Hematopoietic multipotent progenitor cell (in vitro differentiated cells): ENCODE measurements at regions not wholly inside any gene's neighbourhood (a gene's known extent, or its start where the extent isn't known, plus 50 kb on each side); places are given as distances from the start of the nearest gene placed in this dataset.
"Not testable (repeated sequence)": the region's sequence is repeated elsewhere in the genome, so short reads cannot be mapped to it uniquely, and the experiment has no call there.

ENCODE experiments used
- DNase-seq, 3 donors: peaks; one replicate each; pipeline ENCODE4 v3.0.0-alpha.2; 2011 to 2015; ENCODE audit warnings: low read depth in 2 of 3, low spot score in 2 of 3

DNA sequence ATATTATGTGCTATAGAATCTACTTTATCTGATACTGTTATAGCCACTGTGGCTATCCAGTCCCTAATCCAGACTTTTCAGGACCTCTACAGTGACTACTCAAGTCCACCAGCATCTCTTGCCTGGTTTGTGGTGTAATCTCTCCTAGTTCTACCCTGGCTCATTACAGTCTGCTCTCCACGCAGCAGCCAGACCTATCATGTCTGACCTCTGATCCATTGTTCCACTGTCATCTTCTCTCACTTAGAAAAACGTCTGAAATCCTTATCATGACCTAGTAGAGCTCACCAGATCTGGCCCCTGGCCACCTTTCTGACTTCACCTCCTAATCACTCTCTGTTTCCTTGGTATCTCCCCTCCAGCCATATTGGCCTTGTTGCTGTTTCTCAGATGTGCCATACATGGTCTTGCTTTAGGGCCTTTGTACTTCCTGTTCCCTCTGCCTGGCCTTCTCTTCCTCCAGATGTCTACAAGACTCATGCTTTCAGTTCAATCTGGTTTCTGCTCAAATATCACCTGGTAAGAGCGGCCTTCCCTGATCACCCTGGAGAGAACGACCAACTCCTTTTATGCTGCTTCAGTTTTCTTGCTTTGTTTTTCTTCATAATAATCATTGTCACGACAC, 475.5 kb downstream of the AACS start:
- DNase-seq, result no peak

DNA sequence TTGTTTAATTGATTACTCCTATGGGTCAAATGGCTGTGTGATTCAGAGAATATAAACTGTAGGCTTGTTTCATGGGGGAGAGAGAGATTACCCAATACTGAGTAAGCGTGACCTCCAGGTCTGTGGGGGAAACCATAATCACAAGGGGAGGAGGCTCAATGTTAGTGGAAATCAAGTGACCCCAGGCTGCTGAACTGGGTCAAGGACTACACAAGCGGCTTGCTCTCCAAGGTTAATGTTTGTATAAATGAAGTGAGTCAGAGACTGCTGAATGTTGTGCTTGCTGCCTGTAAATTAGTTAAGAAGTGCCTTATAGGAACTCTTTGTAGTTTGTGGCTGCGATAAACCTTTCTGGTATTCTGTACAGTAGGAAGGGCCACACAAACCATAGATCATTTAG, 479.7 kb downstream of the AACS start:
- DNase-seq, result no peak

DNA sequence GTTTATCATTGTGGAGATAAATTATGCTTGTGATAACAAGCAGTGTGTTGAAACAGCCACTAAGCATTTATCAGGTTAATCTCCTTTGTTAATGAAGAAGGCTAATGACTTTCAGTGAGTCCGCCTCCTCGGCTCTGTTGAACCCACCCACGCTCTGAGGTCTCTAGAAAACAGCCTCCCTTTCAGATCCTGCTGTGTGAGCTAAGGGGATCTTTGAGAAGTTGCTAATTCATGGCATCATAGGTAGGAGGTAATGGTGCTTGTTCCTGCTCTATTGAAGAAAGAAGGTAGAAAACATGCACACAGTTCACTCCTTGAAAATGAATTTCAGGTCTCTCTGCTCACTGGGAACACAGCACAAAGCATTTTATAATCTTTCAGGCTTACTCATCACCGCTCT, 483.9 kb downstream of the AACS start:
- DNase-seq, result no peak

DNA sequence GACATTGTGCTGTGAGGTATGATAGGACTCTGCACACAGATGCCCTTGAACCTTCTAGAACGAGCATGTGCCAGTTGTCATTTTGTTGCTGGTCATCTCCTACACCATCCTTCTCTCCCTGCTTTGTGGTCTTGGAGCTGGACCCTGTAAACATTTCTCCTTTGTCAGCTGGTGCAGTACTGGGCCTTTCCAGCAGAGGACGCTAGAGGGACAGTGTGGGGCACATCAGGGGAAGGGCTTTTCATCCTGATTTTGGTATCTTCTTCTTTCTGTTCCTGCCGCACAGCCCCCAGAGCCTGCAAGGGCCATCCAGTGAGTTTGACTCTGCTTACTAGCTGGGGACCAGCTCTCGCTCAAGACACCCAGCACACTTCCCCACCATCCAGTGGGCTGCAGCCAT, 484.6 kb downstream of the AACS start:
- DNase-seq, result no peak

DNA sequence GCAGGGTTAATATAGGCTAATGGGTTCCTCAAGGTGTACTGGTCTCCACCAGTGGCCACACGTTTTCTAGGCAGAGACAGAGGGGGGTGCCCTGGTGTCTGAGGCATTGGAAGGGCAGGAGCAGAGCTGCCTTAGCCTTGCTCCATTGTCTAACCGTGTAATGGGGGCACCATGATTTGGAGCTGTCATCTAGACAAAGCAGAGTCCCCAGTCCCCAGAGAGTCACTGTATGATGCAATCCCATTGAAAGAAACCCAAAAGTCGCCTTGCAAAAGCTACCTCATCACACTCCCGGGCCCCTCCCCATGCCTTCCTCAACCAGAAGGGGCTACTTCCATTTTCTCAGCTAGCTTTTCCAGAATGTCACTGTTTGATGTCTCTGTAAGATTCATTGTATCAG, 487.1 kb downstream of the AACS start:
- no peak for DNase-seq

DNA sequence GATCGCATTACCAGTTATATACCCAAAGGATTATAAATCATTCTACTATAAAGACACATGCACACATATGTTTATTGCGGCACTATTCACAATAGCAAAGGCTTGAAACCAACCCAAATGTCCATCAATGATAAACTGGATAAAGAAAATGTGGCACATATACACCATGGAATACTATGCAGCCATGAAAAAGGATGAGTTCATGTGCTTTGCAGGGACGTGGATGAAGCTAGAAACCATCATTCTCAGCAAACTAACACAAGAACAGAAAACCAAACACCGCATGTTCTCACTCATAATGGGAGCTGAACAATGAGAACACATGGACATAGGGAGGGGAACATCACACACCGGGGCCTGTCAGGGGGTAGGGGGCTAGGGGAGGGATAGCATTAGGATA, 495.8 kb downstream of the AACS start:
- DNase-seq, result not testable (repeated sequence)

DNA sequence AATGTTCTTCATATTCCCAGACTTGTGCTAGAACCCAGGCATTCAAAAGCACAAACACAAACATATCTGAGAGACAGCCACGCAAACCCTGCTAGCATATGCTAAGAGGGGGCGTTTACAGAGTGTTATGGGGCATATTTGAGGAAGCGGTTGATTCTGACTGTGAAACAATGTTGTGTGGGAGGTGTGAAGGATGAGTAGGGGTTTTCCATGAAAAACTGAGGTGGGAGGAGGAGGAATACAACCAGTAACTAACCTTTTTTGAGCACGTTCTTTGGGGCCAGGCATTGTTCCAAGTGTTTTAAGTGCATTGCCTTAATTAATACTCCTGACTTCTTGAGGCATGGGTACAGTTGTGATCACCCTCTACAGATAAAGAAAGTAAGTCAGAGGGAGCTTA, 499.5 kb downstream of the AACS start:
- no peak for DNase-seq

DNA sequence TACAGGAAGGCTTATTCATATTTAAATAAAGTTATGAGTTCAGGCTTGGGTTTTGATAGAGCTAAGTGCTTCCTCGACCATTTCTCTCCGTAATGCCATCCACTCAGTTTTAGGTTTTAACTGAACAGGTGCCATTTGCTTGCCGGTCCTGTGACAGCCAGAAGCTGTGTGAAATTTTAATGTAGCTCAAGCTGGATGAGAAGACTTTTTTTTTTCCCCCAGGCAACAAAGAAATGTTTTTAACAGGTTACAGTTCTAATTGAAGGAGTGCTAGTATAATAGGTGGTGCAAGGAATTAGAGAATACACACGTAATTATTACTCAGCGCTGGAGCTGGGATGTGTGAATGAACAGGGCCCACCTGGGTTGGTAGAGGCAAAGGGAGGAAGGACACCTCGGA, 502.3 kb downstream of the AACS start:
- no peak for DNase-seq

DNA sequence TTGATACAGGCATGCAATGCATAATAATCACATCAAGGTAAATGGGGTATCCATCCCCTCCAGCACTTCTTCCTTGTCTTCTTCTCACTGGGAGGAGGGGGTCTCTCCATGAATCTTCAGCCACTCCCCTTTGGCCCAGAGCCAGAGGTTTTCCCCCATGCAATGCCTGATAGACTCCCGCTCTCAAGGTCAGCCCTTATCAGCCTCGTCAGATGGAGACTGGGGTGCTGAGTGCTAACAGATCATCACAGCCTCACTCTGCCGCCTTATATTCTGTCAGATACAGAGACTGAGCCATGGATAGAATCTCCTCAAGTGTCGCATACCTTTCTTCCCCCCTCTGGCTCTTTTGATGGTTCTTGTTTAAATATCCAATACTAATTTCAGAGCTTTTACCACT, 503.1 kb downstream of the AACS start:
- DNase-seq, result no peak

DNA sequence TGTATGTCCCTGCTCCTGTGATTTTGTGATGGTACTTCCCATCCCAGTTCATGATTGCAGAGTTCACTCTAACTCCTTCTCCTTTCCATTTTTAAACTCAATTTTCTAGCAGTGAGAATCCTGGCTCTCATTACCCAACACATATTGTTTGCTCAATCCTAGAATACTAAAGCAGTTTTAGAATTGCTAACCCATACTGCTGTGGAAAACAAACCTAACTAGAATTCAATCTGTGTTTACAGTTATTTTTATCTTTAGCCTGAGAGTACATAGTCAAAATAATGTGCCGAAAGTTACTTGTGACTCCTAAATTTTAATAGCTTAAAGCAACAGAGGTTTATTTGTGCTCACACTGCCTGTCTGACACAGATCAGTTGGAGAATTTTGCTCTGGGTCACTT, 508.0 kb downstream of the AACS start:
- DNase-seq, result no peak

DNA sequence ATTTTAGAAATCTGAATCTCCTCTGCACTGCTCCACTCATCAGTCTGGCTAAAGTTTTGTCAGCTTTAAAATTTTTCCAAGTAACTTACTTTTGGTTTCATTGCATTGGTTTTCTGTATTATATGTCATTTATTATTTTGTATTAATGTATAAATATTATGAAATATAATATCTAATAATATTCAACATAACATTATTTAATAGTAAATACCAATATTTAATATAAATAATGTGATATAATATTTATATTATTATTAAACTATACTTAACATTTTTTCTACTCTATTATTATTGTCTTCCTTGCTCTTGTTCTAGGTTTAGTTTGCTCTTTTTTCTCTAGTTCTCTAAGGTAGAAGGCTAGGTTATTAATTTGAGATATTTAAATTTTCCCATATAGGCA, 512.1 kb downstream of the AACS start:
- DNase-seq, result no peak

DNA sequence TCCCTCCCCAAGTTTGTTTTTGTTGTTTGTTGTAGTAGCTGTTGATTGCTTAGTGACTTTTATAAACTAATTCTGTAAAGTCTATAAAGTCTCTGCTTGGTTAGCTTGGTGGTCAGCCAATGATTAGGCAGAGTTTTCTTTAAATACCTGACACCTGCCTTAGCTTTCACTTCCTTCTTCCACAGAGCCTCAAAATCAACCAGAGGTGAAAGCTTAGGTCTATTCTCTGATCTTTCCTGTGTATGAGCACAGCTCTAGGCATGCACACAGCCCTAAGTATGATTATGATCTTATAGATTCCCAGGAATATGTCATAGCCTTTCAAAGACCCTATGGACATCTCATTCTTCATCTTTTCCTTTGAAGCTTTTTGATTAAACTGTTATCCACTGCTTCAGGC, 514.7 kb downstream of the AACS start:
- DNase-seq, result no peak

DNA sequence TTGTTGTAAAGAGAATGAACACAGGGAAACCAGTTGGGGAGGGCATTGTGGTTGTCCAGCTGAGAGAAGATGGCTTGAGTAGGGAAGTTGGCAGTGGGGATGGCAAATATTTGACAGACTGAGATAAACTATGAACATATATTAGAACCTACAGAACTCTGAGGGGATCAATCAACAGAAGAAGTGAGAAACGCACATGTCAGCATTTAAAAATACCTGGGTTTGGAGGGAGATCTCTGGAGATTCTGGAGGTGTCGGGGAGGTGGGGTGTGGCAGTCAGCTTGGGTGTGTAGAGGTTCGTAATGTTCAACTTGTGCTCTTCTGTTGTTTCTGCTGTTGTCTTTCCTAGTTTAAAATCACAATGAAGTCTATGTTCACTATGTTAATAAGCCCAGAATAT, 517.8 kb downstream of the AACS start:
- no peak for DNase-seq

DNA sequence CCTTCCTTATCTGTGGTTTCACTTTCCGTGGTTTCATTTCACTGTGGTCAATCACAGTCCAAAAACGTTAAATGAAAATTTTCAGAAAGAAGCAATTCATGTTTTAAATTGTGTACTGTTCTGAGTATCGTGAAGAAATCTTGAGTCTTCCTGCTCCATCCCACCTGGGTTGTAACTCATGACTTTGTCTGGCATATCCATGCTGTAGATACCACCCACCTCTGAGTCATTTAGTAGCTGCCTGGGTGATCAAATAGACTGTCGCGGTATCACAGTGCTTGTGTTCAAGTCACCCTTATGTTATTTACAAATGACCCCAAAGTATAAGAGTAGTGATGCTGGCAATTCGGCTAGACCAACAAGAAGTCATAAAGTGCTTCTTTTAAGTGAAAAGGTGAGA, 521.2 kb downstream of the AACS start:
- DNase-seq, result no peak

DNA sequence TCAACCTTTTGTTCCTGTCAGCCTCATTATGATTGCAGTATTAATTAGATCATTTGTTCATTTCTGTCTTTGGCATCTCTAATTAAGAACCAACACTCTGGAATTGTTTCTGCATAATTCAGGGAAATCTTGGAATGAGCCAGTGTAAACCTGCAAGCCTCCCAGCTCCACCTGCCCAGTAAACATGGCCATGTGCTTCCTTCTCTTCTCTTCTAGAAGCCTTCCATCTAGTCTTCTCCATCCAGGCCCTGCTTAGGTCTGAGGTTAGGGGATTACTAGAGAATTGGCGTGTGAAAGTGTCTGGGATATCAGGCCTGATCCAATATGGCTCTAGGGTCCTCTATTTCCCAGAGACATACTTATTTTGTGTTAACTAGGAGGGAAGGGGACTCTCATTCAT, 528.0 kb downstream of the AACS start:
- DNase-seq, result no peak

DNA sequence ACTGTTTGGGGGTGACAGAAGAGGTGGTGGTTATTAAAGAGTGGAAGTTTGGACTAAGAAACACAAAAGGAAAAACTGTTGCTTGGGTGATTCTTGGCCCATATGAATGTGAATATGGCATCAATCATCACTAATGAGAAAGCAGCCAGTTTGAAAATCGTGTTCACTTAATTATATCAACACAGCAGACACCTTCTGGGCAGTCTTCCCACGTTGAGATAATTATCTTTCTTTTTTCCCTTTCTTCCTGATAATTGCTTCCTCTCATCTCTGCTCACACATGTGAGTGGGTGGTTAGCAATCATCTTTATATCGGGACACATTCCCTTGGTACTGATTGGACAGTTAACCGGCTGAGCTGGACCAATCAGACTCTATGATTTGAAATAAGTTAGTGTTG, 539.7 kb downstream of the AACS start:
- DNase-seq, result no peak

DNA sequence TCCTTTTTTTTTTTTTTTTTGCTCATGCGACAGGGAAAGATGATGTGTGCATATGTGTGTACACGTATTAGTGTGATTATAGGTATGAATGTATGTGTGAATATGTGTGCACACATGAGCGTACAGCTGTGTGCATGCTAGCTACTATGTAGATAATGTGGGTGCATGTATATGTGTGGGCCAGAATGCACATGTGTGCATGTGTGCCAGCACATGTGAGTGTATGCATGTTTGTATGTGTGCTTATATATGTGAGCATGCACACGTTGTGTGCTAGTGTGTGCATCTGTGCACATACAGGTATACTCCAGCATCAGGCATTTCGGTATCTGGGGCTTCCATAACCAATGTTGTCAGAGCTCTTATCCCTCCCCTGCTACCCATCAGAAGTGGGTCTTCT, 541.1 kb downstream of the AACS start:
- no peak for DNase-seq

DNA sequence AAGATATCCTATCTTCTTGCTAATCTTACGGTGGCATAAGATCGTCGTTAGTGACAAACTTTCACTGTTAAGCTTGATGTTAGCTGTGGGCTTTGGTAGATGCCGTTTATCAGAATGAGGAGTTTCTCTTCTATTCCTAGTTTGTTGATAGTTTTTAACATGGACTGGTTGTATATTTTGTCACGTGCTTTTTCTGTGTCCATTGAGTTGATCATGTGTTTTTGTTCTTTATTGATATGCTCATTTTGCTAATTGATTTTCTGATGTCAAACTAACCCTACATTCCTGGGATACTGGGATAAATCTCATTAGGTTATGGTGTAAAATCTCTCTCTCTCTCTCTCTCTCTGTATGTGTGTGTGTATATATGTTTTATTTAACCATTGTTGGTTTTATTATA, 545.1 kb downstream of the AACS start:
- no peak for DNase-seq

DNA sequence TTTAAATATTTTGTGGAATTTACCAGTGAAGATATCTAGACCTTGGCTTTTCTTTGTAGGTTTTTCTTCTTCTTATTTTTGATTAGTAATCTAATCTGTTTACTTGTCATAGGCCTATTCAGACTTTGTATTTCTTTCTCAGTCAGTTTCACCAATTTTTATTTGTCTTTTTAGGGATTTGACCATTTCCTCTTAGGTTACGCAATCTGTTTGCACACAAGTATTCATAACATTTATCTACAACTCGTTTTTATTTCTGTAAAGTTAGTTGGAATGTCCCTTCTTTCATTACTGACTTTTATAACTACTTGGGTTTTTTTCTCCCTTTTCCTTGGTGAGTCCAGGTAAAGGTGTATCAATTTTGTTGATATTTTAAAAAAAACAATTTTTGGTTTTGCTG, 545.7 kb downstream of the AACS start:
- no peak for DNase-seq

DNA sequence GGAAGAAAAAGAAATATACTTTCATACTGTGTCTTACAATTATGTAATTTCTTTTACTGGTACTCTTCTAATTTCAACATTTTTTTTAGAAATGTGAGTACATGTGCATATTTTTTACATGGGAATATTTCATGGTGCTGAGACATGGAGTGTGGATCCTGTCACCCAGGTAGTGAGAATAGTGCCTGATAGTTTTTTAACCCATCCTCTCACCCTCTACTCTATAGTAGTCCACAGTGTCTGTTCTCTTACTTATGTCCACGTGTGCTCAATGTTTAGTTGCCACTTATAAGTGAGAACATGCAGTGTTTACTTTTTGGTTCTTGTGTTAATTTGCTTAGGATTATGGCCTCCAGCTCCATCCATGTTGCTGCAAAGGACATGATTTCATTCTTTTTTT, 548.8 kb downstream of the AACS start:
- DNase-seq, result no peak

DNA sequence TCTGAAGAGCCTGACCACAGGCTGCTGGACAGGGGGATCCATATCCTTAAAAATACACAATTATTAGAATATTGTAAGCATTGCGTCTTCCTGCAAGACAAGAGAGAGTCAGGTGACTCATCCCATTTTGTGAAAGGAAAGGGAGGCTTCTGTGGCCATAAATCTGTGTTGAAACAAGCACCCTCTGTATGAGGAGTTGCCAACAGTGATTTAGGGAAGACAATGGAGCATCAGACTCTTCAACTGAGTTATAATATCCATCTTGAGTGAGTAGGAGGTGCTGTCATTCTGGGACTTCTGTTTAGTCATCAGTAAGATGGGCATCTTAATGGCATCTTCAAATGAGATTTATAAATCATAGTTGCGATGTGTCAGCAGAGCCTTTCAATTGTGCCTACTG, 554.5 kb downstream of the AACS start:
- DNase-seq, result no peak

DNA sequence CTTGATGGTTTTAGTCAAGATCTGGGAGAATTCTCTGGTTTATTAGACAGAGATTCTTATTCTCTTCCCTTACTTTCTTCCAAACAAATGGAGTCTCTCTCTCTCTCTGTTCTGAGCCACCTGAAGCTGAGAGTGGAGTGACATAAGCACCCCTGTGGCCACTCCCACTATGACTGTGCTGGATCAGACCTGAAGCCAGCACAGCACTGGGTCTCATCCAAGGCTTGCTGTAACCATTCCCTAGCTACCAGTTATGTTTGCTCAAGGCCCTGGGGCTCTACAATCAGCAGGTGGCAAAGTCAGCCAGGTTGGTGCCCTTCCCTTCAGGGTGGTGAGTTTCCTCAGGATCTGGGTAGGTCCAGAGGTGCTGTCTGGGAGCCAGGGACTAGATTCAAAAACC, 568.5 kb downstream of the AACS start:
- no peak for DNase-seq

DNA sequence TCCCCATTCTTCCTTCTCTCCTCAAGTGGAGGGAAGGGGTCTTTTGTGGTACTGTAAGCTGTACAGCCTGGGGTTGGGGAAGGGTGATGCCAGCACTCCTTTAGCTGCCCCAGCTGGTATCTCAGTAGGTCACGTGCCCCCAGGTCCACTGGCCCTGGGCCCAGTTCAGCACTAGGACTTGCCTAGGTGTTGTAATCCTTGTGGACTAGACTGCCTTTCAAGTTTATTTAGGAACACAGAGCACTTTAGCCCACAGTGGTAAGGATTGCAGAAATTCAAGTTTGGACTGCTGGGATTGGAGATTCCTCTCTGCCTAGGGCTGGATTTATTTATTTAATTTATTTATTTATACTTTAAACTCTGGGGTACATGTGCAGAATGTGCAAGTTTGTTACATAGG, 569.6 kb downstream of the AACS start:
- no peak for DNase-seq

DNA sequence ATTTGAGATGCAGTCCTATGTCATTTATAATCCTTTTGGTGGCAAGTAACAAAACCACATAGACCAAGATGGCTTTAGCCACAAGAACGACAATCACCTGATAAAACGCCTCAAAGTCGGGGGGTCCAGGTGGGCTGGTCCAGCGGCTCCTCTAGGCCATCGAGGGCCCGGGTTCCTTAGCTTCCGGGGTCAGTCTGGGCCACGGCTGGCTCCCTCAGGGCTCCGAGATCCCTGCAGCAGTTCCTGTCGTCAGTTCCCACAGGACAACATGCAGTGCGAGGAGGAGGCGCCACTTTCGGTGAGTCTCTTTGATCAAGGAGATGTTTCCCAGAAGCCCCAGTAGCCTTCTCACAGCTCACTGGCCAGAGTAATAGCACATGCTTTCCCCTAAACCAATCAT, 574.6 kb downstream of the AACS start:
- DNase-seq, result no peak
